HS-5 (cell line): ENCODE measurements at regions not wholly inside any gene's neighbourhood (a gene's known extent, or its start where the extent isn't known, plus 50 kb on each side); places are given as distances from the start of the nearest gene placed in this dataset.

ENCODE experiments used
- DNase-seq: peaks from one replicate; pipeline ENCODE4 v3.0.0-alpha.2; 2012; ENCODE audit warnings: low read depth

- DNase-seq: no peak
These were observed 57.0 kb upstream of the TRABD2B start for GRCh38 chr1:48054232-48054631.

- DNase-seq: no peak
These were observed 55.7 kb upstream of the TRABD2B start for GRCh38 chr1:48052923-48053291.

GRCh38 chr1:48051466-48052126 lies 54.4 kb upstream of the TRABD2B start:
- DNase-seq: no peak

- no peak for DNase-seq
These were observed 52.8 kb upstream of the TRABD2B start for GRCh38 chr1:48049823-48050535.

GRCh38 chr1:48048980-48049379 lies 51.8 kb upstream of the TRABD2B start:
- no peak for DNase-seq

- DNase-seq: no peak
These were observed 50.9 kb upstream of the TRABD2B start for GRCh38 chr1:48048064-48048463.

GRCh38 chr1:48047116-48047515 lies 49.9 kb upstream of the TRABD2B start:
- DNase-seq: no peak
